GM20431 (cell line): ENCODE measurements at regions not wholly inside any gene's neighbourhood (a gene's known extent, or its start where the extent isn't known, plus 50 kb on each side); places are given as distances from the start of the nearest gene placed in this dataset.

ENCODE experiments used
- in situ Hi-C: fragments of 300-500 bp; cut with MseI, MboI; formaldehyde crosslinking; loops from one replicate; pipeline ENCODE4 v1.15.0; 2020; ENCODE audit warnings: low sequenced_read_pairs; ENCODE audit not compliant: unreplicated experiment

GRCh38 chr10:21015851-21016250 lies 118.7 kb upstream of the NEBL start:
- in situ Hi-C loops: loop anchor here (25.0 kb wide), 1 partner anchor 129 kb away; the partner anchor contains the start of gene NEBL

- in situ Hi-C loops: loop anchor here (25.0 kb wide), 1 partner anchor 127 kb away; the partner anchor contains the start of gene NEBL
These were observed 117.0 kb upstream of the NEBL start for GRCh38 chr10:21014141-21014540.

DNA sequence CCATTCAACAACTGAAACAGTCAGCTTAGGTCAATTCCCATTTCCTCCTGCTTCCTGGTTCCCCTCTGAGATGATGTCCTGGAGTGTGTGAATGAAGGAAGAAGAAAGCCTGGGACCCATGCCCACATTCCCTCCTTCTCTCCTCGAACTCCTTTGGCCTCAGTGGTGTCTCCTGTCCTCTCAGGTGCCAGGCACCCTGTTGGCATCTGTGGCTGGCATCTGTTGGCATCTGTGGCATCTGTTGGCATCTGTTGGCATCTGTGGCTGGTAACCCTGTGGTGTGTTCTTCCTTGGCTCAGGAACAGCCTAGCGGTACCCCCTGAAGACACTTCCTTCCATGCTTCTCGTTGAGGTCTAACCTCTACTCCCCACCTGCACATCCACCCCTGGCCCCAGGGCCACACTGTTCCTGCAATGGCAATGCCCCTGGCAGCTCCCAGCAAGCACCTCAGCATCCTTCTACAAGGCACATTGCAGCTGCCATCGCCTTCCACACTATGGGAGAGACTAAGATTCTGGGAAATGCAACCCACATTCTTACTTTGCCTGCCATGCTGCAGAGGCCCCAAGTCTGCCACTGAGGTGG lies 114.4 kb upstream of the NEBL start:
- in situ Hi-C loops: loop anchor here (25.0 kb wide), 1 partner anchor 124 kb away; the partner anchor contains the start of gene NEBL

GRCh38 chr10:21010615-21011014 lies 113.5 kb upstream of the NEBL start:
- in situ Hi-C loops: loop anchor here (25.0 kb wide), 1 partner anchor 123 kb away; the partner anchor contains the start of gene NEBL

DNA sequence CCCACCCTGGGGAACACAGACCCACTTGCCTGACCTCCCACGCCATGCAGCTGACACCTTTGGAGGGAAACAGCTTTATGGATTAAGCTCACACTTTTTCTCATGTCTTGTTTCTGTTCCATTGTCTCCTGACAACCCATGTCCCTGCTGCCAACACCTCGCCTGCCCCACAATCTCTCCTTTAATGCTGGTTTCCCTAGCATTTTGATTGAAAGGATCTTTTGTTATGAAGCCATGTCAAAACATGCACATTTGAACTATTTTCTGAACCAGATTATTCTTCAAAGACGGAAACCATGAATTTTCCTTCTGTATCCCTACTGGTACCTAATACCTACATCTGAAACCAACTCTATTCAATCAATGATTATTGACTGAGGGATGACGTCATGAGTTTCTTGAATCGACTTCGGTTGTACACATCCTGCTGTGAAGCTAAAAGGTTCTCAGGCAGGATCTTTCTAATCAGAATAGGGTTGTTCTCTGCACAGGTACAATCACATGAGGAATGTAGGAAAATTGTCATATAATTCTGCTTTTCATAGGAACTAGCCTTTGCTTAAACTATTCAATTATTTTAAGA lies 106.2 kb upstream of the NEBL start:
- in situ Hi-C loops: loop anchor here (25.0 kb wide), 1 partner anchor 116 kb away; the partner anchor contains the start of gene NEBL

GRCh38 chr10:21002091-21002878 lies 105.2 kb upstream of the NEBL start:
- in situ Hi-C loops: loop anchor here (25.0 kb wide), 1 partner anchor 115 kb away; the partner anchor contains the start of gene NEBL

DNA sequence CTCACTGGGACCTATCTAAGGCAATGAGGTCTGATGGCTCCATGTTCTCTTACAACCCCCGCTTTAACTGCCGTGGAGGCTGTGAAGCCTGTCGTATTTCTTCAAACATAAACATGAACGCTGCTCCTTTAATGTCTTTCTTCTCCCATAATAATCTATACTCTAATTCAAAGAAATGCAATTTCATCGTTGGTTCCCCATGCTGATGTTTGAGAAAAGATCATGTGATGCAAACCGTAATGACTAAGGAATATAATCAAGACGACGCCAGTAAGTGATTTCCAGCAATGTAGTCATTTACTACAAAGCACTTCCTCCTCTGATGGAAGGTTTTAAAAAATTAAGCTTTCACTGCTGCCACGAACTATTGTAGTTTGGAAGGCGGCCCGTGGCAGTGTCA lies 102.6 kb upstream of the NEBL start:
- in situ Hi-C loops: loop anchor here (25.0 kb wide), 1 partner anchor 112 kb away; the partner anchor contains the start of gene NEBL

GRCh38 chr10:20998036-20998435 lies 100.9 kb upstream of the NEBL start:
- in situ Hi-C loops: no loop called here

- in situ Hi-C loops: no loop called here
These were observed 98.2 kb upstream of the NEBL start for GRCh38 chr10:20995123-20995987.

GRCh38 chr10:20993830-20994527 lies 96.9 kb upstream of the NEBL start:
- in situ Hi-C loops: no loop called here

DNA sequence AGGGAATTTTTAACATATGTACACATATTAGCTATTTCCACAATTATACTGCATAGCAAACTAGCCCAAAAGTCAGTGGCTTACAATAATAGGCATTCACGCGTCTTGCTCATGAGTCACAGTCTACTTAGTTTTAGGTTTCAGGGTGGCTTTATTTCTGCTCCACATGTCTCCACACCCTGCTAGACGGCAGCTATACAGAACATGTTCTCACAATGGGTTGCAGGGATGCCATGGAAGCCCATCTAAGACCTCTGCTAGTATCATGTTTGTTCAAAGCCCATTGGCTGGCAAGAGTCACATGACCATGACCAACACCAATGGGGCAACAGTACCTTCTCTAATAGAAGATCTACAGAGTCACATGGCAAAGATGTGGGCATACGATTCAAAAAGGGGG lies 96.3 kb upstream of the NEBL start:
- in situ Hi-C loops: no loop called here

- in situ Hi-C loops: no loop called here
These were observed 94.4 kb upstream of the NEBL start for GRCh38 chr10:20991526-20991925.

DNA sequence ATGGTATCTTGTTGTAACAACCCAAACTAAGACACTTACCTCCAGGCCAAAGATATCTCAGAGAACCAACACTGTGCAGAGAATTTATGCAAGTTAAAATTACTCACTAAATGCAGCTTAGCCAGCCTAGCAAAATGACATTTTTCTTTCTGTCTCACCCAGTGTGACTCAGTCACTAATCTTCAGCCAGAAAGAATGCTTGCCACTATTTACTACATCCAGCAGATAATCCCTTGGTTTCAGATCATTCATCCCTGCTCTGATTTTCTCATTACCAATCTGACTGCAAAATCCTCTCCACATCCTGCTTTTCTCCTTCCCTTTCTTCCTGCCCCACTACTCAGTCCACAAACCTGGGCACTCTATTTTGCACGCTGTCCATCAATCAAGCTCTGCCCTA lies 93.5 kb upstream of the NEBL start:
- in situ Hi-C loops: no loop called here

DNA sequence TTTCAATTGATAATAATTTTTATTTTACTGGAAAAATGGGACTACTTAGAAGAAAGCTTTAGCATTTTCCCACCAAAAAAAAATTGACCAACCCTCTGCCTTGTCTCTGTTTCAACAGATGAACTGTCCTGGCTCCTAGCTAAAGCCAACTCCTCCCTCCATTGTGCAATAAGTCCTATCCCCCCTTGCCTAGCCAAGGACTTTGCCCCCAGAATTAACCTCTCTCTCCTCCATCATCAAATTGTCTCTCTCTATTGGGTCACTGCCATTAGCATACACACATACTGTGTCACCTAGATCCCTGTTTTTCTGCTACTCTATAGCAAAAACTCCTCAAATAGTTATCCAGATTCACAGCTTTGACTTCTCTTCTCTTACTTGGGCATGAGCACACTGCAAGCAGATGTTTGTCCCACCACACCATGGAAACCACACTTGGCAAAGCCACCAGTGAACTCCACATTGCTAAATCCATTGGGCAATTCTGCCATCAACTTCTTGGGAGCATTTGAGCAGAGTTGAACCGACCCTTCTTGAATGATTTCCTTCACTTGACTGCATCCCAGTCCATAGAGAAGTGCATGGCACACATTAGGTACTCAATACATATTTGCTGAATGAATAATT lies 91.4 kb upstream of the NEBL start:
- in situ Hi-C loops: no loop called here

GRCh38 chr10:20986049-20986448 lies 88.9 kb upstream of the NEBL start:
- in situ Hi-C loops: no loop called here

DNA sequence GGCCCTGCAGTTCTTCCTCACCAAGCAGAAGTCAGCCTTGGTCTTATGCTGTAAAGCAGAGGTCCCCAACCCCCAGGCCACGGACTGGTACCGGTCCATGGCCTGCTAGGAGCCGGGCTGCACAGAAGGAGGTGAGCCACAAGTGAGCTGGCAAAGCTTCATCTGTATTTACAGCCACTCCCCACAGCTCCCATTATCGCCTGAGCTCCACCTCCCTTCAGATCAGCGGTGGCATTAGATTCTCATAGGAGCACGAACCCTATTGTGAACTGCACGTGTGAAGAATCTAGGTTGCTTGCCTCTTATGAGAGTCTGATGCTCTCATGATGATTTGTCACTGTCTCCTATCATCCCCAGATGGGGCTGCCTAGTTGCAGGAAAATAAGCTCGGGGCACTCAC lies 87.6 kb upstream of the NEBL start:
- in situ Hi-C loops: no loop called here

GRCh38 chr10:20981419-20981953 lies 84.4 kb upstream of the NEBL start:
- in situ Hi-C loops: no loop called here

GRCh38 chr10:20978617-20979016 lies 81.5 kb upstream of the NEBL start:
- in situ Hi-C loops: no loop called here

DNA sequence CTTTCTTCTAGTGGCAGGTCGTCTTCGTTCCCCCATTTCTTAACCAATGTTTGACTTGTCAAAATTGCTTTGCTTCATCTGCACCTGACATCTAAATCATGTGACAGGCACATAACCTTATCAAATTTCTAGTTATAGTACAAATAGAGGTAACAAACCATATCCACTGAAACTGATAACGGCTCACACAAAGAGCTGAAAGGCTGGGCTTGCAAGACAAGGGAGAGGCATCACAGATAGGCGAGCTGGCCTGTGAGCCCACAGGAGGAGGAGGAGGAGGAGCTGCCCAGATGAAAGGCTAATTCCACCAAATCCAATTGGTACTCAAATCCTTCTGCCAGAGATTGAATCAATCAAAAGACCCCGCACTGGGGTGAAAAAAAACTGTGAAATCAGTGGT lies 80.2 kb upstream of the NEBL start:
- in situ Hi-C loops: no loop called here
